GM20000 (cell line): ENCODE measurements at regions not wholly inside any gene's neighbourhood (a gene's known extent, or its start where the extent isn't known, plus 50 kb on each side); places are given as distances from the start of the nearest gene placed in this dataset.

Experiments
- DNase-seq: peaks from one replicate; pipeline ENCODE4 v3.0.0; 2012; ENCODE audit warnings: low spot score
- CTCF ChIP-seq: IDR thresholded peaks from 2 replicates; pipeline ENCODE4 v1.5.1; 2012; ENCODE audit warnings: mild to moderate bottlenecking, control low read depth; ENCODE audit errors: extremely low read depth, missing control alignments

DNA sequence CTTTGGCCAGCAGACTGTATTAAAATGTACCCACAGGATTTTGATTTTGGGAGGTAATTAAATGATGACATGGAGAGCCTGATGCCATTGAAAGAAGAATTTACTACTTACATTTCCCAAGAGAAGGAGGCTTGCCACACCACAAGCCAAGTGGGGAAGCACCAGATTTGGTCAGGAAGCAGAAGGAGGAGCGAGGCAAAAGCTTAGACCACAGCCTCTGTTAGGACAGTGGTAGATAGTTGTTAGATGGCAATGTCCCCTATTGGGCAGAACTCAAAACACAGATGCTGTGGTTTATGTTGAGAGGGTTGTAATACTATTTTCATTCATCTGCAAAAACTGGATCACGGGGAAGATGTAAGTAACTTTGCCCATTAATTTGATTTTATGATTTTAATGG is 709.4 kb downstream of the VRK1 start:
- DNase-seq, result no peak
- no peak for TF ChIP-seq CTCF

- no peak for TF ChIP-seq CTCF
- DNase-seq, result no peak
Measured at GRCh38 chr14:97513891-97514290, 716.7 kb downstream of the VRK1 start.

DNA sequence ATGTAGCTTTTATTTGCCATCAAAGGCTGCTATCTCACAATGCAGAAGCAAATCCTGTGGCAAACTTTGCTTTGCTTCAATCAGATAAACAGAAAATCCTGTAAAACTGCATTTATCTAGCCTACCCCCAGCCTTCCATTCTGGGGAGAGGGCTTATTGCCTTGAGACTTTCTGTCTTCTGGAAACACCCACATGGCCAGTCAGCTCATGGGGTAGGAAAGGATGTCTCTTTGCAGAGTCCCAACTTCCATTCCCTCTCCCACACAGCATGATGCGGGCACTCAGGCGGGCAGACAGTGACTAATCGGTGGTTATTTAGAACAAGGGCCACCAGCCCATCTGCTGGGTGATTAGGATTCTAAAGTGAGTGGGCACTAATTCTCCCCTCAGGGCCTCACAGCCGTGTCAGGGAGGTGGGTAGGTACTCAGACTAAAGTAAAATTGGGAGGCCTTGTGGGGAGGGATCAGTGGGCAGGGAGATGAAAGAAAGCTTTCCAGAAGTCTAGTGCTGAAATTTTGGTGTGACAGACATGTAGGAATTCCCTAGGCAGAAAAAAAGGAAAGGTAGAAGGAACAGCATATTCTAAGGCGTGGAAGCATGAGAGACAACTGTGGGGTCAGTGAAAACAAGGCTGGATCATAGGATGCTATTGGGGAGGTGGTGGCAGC is 720.5 kb downstream of the VRK1 start:
- TF ChIP-seq CTCF, result no peak
- no peak for DNase-seq

DNA sequence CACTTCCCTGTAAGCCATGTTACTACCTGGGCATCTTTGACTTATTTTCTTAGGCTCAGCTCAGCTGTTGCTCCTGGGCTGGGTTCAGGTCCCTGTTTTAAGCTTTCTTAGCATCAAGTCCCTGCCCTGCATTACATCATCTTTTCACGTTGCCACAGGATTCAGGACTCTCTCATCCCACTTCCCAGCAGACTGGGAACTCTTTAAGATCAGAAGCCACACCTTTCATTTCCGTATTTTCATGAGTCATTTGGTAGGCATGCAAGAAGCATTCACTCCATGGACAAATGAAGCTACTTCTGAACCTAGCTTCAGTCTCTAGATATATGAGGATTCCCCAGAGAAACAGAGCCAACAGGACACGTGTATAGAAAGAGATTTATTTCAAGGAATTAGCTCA is 726.8 kb downstream of the VRK1 start:
- DNase-seq, result no peak
- TF ChIP-seq CTCF, result no peak

GRCh38 chr14:97524589-97525319 is 727.6 kb downstream of the VRK1 start:
- DNase-seq, result no peak
- no peak for TF ChIP-seq CTCF

- no peak for DNase-seq
- no peak for TF ChIP-seq CTCF
Measured at GRCh38 chr14:97527993-97528392, 730.8 kb downstream of the VRK1 start.

GRCh38 chr14:97532052-97532451 is 734.9 kb downstream of the VRK1 start:
- DNase-seq, result no peak
- TF ChIP-seq CTCF, result no peak
